ENCODE measurements at regions not wholly inside any gene's neighbourhood (a gene's known extent, or its start where the extent isn't known, plus 50 kb on each side); places are given as distances from the start of the nearest gene placed in this dataset.

GRCh38 chr13:22489771-22490170 lies 691.0 kb upstream of the SGCG start:
- ChIA-PET POLR2A (no interaction called here), CTCF (no interaction called here)
- DNase-seq (ENCODE audit: low read depth), result no peak
- Histone ChIP-seq H3K36me3 (ENCODE audit: control insufficient read depth, insufficient read depth, low read length) (no peaks in the 10 kb centered on the region), H3K27me3 (ENCODE audit: control insufficient read depth, insufficient read depth, low read length) (no peaks in the 10 kb centered on the region), H3K4me3 (ENCODE audit: low read depth, low read length) (no peak overlapping the region)
- TF ChIP-seq CTCF (IDR thresholded peaks at IDR 0.05; ENCODE audit: insufficient read depth, low read depth, low read length), result no peak

DNA sequence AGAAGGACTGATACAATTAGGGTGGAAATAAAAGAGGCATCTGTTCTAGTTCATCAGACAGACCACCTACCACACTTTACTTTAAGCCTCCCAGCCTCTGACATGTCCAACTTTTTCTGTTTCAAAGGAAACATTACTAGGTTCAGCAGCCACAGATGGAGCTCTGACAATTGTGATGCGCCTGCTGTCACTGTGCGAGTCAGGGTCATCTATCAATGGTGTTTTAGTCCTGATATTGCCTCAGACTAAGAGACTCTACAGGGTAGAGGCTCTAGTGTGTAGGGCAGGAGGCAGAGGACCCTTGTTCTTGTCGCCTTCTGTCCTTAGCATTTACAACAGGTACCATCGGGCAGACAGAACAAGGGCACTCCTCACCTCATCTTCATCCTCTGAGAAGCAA lies 685.0 kb upstream of the SGCG start:
- POLR2A ChIA-PET, result no interaction called here
- no peak for TF ChIP-seq CTCF (IDR thresholded peaks at IDR 0.05; ENCODE audit: insufficient read depth, low read depth, low read length)
- CTCF ChIA-PET, result no interaction called here
- H3K4me3 ChIP-seq (ENCODE audit: low read depth, low read length), result no peak overlapping the region
- no peaks in the 10 kb centered on the region for H3K36me3 ChIP-seq (ENCODE audit: control insufficient read depth, insufficient read depth, low read length)
- H3K27me3 ChIP-seq (ENCODE audit: control insufficient read depth, insufficient read depth, low read length), result no peaks in the 10 kb centered on the region
- no peak for DNase-seq (ENCODE audit: low read depth)

GRCh38 chr13:22496803-22497508 lies 683.8 kb upstream of the SGCG start:
- ChIA-PET CTCF (no interaction called here), POLR2A (no interaction called here)
- H3K36me3 ChIP-seq (ENCODE audit: control insufficient read depth, insufficient read depth, low read length), result no peaks in the 10 kb centered on the region
- H3K27me3 ChIP-seq (ENCODE audit: control insufficient read depth, insufficient read depth, low read length), result no peaks in the 10 kb centered on the region
- DNase-seq (ENCODE audit: low read depth), result no peak
- H3K4me3 ChIP-seq (ENCODE audit: low read depth, low read length), result no peak overlapping the region
- no peak for TF ChIP-seq CTCF (IDR thresholded peaks at IDR 0.05; ENCODE audit: insufficient read depth, low read depth, low read length)

DNA sequence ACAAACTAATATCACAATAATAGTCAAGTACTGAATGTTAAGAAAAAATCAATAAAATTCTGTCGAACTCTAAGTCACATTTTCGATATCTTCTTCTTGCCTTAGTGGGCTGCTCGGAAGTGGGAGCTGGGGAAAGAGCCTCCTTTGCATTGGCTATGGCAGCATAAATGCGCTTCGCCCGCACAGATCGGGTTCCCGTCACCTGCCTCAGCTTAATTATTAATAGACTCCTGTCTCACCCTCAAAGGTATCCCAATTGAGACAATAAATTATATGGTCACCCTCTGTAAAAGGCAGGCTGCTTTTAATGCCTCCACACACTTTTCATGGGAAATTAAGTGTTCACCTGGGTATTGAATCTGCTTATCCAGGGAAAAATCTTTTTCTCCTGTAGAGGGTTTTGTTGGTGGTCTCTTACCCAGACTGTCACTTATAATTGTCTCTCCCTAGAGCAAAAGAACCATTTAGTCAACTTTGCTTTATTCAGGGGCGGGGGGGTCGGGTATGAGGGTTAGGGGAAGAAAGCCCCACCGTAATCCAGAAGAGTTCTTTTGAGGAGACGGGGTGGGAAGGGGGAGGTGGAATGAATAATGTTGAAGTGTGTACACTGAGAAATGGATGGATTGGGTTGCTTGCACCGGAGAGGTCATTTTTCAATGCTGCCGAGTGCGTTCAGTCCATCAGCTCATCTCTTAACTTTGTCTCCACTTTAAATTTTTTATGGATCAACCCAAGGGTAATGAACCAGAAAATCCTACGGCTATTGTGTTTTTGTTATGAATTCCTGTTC lies 682.6 kb upstream of the SGCG start:
- ChIA-PET CTCF (no interaction called here), POLR2A (no interaction called here)
- Histone ChIP-seq H3K4me3 (ENCODE audit: low read depth, low read length) (no peak overlapping the region), H3K27me3 (ENCODE audit: control insufficient read depth, insufficient read depth, low read length) (no peaks in the 10 kb centered on the region), H3K36me3 (ENCODE audit: control insufficient read depth, insufficient read depth, low read length) (no peaks in the 10 kb centered on the region)
- no peak for DNase-seq (ENCODE audit: low read depth)
- no peak for TF ChIP-seq CTCF (IDR thresholded peaks at IDR 0.05; ENCODE audit: insufficient read depth, low read depth, low read length)

GRCh38 chr13:22499919-22500318 lies 680.9 kb upstream of the SGCG start:
- CTCF ChIA-PET, result no interaction called here
- Histone ChIP-seq H3K27me3 (ENCODE audit: control insufficient read depth, insufficient read depth, low read length) (no peaks in the 10 kb centered on the region), H3K36me3 (ENCODE audit: control insufficient read depth, insufficient read depth, low read length) (no peaks in the 10 kb centered on the region), H3K4me3 (ENCODE audit: low read depth, low read length) (no peak overlapping the region)
- no peak for DNase-seq (ENCODE audit: low read depth)
- TF ChIP-seq CTCF (IDR thresholded peaks at IDR 0.05; ENCODE audit: insufficient read depth, low read depth, low read length), result no peak
- POLR2A ChIA-PET, result no interaction called here

Data from BJ (cell line).